DMS53 treated with DMSO at 0.1 percent for 48 hours (cell line): ENCODE measurements at regions not wholly inside any gene's neighbourhood (a gene's known extent, or its start where the extent isn't known, plus 50 kb on each side); places are given as distances from the start of the nearest gene placed in this dataset.

Source experiments
- DNase-seq: peaks from one replicate; lab custom pipeline; 2025; ENCODE audit not compliant: unreplicated experiment; lab: John Stamatoyannopoulos, UW

GRCh38 chr5:20486826-20487225, 498.8 kb upstream of the CDH18 start:
- DNase-seq: no peak

GRCh38 chr5:20476016-20476415, 488.0 kb upstream of the CDH18 start:
- DNase-seq: no peak

GRCh38 chr5:20470997-20471396, 483.0 kb upstream of the CDH18 start:
- no peak for DNase-seq

GRCh38 chr5:20469792-20470191, 481.8 kb upstream of the CDH18 start:
- DNase-seq: no peak

- DNase-seq: no peak
These were observed 481.4 kb upstream of the CDH18 start for GRCh38 chr5:20469390-20469789.

GRCh38 chr5:20466512-20466911, 478.5 kb upstream of the CDH18 start:
- DNase-seq: no peak

- DNase-seq: no peak
These were observed 475.2 kb upstream of the CDH18 start for GRCh38 chr5:20463206-20463605.

- no peak for DNase-seq
These were observed 458.1 kb upstream of the CDH18 start for GRCh38 chr5:20446121-20446520.

- DNase-seq: no peak
These were observed 457.4 kb upstream of the CDH18 start for GRCh38 chr5:20445326-20445860.

- no peak for DNase-seq
These were observed 446.8 kb upstream of the CDH18 start for GRCh38 chr5:20434786-20435185.

- DNase-seq: no peak
These were observed 433.1 kb upstream of the CDH18 start for GRCh38 chr5:20420991-20421595.
